IPS-NIHi7 (cell line): ENCODE measurements at regions not wholly inside any gene's neighbourhood (a gene's known extent, or its start where the extent isn't known, plus 50 kb on each side); places are given as distances from the start of the nearest gene placed in this dataset.
"Not testable (repeated sequence)": the region's sequence is repeated elsewhere in the genome, so short reads cannot be mapped to it uniquely, and the experiment has no call there.

ENCODE experiments used
- DNase-seq: peaks from one replicate; pipeline ENCODE4 v3.0.0; 2012; ENCODE audit warnings: mixed read lengths; ENCODE audit errors: extremely low spot score

DNA sequence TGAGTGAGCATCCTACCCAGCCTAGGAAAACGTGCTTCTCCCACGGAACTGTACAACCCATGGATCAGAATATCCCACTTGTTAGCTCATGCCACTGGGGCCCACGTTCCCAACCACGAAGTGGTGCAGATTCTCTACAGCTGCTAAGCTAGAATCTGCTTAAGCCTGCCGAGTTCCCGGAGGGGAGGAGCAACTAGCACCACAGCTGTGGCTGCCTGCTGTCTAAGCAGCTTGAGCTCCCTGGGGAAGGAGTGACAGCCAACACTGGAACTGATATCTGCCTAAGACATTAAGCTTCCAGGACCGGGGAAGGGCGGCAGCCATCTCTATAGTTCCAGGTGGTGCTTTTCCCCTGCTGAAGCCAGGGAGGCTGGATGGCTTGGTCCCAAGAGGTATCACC lies 334.7 kb upstream of the CHRM2 start:
- peak; percentile 12 for DNase-seq

DNA sequence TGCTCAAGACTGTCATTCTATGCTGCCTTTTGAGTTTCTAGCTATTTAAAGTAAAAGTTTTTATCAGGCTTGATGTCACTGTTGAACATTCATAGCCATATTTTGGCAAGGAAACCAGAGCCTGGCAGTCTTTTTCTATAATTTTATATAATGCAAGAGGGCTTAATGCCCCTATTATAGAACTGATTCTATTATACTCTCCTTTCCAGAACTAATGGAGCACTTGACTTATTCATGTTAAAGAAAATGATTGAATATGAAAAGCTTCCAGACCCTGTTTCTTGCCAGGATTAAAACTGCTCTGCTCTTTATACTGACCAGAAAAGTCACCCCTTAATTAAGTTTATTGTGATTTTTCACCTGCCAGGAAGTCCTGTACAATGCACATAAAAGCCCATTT lies 337.6 kb upstream of the CHRM2 start:
- DNase-seq = no peak

DNA sequence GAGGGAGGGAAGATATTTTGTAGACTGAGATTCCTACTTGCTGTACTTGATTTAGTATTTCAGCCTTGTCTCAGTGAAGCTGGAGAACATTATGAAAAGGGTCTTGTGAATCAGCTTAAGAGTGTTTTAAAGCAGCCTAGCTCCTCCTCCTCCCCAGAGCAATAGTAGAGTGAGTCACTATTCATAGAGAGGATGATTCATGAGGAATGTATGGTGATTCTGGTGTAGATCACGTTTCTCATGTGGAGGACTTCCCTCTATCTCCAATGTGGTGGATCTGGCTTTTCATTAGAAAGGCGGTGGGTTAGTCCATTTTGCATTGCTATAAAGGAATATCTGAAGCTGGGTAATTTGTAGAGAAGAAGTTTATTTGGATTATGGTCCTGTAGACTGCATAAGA lies 340.1 kb upstream of the CHRM2 start:
- peak; percentile 17 for DNase-seq

DNA sequence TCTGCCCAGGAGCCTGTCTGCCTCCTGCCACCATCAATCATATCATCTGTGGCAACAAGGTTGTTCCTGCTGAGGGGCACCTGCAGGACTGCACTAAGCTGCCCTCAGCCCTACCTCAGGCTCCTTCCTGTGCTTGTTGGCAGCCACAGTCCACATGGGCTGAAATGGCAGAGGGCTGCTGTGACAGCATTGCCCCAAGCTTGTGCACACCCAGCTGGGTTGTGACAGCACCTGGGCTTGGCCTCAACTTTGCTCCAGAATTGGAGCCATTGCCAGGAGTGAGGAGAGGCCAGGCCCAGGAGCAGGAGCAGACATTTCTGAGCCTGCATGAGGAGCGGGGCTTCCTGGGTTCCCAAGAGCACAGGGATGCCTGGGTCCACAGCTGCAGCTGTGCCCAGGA lies 340.9 kb upstream of the CHRM2 start:
- DNase-seq = no peak

DNA sequence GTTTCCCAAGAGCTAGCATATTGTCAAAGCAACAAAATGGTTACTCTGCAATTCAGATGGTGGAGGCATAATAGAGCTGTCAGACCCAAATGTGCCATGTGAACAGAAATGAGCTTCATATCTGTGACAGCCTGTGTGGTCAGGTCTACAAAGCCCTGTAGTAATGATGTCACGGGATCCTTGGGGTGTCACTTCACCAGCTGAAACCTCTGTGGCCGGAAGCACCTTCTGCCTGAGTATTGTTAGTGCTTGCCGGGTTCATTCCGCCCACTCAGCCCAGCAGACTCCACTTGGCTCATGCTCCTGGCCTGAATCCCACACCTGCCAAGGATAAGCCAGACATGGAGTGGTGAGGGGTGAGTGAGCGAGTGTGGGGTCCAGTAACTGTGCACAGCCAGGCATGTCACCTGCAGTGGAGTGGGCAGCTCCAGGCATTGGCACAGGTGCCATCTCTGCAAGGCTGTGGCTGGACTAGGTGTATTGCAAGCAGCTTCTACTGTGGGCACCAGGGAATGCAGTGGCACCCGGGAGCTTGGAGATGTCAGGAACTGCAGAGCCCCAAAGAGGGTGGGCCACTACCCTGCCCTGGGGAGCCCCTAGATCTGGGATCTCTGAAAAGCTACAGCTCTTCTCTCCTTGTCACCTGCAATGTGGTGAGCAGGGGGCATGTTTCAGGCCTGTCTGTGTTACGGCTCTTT lies 341.9 kb upstream of the CHRM2 start:
- no peak for DNase-seq

DNA sequence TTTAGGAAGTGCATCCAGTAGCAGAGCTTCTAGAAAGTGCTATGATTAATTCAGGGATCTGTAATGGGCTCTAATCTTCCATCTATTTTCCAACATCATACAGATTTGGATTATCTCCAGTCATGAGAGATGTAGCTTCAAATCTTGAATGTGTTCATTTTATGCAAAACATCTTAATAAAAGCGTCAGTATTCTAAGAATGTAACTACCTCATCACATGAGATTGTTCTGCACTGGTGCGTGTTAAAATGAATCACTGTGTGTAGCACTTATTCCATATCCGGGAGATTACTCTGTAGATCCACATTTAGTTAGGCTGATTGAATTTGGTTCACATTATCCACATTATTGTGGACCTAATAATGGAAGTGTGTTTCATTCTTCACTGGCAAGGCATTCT lies 344.9 kb upstream of the CHRM2 start:
- DNase-seq = no peak

DNA sequence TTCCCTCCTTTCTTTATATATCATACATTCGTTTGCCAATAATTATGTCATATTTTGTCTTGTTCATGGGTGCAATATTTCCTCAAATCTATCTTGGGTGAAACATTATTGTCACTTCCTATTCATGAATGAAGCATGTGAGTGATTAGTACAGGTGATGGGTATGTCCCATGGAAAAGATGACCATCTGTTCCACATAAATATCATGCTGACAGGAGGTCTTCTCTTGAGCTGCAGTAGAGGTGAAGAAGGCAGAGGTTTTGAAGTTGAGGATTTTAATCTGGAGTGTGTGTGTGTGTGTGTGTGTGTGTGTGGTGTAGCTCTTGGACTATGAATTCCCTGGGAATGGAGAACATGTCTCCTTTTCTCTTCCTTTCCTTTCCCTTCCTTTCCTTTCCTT lies 350.5 kb upstream of the CHRM2 start:
- no peak for DNase-seq

DNA sequence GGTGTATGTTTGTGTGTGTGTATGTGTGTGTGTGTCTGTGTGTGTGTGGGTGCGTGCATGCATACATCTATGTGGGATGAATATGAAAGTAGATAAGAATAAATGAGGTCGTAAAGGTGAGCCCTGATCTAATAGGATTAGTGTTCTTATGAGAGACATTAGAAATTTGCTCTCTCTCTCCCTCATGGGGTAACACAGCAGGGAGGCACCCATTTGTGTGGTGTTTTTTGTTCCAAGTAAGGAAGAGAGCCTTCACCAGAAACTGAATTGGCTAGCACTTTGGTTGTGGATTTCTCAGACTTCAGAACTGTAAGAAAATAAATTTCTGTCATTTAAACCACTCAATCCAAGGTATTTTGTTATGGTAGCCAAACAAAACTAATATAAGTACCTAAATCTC lies 353.7 kb upstream of the CHRM2 start:
- no peak for DNase-seq

DNA sequence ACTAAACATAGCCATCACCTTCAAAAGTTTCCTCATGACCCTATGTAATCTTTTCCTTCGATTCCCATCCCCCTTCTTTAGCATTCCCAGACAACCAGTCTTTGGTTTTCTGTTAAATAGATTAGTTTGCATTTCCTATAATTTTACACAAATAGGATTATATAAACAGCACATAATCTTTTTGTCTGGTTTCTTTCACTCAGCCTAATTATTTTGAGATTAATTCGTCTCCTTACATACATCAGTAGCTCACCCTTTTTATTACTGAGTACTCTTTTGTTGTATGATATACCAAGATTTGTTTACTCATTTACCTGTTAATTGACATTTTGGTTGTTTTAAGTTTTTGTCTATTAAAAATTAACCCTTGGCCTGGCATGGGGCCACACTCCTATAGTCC lies 354.7 kb upstream of the CHRM2 start:
- no peak for DNase-seq

DNA sequence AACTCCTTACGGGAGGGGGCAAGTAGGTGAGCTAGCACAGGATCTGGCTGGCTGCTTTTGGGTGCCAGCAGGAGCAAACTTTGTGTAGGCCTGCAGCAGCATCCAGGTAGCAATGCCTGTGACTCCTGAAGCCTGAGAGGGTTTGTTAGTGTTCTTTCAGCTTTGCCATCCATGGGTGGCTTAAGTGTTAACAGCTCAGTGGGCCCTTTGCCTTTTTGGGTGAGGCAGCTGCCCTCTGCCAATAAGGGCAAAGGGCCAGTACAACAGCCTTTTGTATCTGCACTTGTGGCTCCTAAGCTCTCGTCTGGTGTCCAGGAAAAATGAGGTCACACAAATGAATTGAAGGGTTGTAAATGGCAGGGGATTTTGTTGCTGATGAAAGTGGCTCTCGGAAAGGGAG lies 359.0 kb upstream of the CHRM2 start:
- DNase-seq = no peak

DNA sequence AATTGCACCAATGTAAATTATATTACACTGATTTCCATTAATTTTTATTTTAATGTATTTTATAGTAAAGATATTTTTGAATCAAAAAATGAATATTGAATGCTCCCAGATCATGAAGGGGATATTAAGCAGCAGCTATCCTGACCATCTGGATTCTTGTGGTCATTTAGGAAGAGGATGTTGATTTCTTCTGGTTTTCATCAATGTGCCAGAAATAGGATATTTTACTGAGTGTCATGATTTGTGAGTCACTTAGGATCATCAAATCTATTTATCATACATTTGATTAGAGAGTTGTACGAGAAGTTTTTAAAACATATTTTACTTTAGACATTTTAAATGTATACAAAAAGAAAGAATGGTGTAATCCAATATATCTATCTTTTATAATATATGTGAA lies 366.3 kb upstream of the CHRM2 start:
- DNase-seq = no peak

DNA sequence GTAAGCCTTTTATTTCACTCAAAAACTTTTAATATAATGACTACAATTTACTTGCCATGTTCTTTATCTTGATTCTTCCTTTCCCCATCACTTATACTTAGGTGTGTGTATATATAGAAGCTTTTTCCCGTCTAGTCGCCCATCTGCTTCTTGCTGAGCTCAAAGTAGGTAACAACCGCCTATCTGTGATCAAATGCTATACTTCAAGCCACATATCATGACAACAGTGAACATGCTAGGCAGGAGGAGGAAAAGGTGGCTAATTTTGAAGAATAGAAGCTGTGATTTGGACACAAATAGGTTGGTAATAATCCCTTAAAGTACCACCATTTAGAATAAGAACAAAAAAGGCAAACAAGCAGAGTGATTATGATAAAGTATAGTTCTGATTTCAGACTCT lies 367.3 kb upstream of the CHRM2 start:
- no peak for DNase-seq

DNA sequence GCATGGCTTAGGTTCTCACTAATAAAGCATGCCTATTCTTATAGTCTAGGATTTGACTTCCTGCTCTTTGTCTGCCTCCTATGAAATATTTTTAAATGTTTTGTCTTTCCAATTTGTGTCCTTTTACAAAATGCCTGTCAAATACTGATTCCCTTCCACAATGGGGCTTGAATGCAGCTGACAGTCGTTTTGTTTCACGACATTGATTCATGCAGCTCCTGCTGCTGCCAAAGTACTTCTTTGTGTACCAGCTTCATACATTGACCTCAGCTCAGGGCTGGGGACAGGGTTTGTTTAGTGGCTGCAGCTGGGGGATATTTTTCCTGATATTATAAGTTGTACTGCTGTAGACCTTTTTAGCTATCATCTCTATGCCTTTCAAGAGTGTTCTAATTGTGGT lies 371.9 kb upstream of the CHRM2 start:
- no peak for DNase-seq

DNA sequence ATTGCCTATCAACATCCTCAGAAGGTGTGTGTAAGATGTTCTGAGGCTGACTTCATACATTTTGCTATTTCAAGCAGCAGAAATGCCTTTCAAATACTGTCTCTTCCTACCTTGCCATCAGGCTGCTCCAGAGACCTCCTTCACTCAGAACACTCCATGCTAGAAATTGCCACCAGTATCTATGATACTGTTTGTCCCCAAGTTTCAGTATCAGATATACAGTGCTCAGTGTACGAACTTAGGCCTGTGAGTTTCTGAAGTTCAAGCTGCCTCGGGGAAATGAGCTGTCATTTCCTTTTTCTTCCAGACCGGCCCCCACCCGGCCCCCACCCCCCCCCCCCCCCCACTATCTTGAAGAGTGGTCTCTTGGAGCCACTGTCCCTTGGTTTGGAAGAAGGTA lies 373.4 kb upstream of the CHRM2 start:
- DNase-seq = no peak

DNA sequence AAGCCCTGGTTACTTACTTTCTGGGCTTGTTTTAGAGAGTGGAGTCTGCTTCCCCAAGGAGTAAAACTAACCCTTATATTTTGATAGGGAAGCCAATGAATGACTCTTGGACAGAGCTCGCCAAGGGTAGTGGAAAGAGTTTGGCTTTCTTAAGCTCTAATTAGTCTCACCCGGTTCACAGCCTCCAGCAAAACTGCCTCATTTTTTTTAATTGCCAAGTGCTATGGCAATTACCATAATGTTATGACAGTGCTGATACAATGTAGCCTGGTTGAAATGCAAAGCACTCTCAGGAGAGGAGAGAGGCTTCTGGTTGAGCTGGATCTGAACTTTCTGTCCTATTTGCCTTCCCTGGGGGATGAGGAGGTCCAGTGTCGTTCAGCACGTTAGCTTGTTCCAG lies 376.1 kb upstream of the CHRM2 start:
- DNase-seq = no peak

DNA sequence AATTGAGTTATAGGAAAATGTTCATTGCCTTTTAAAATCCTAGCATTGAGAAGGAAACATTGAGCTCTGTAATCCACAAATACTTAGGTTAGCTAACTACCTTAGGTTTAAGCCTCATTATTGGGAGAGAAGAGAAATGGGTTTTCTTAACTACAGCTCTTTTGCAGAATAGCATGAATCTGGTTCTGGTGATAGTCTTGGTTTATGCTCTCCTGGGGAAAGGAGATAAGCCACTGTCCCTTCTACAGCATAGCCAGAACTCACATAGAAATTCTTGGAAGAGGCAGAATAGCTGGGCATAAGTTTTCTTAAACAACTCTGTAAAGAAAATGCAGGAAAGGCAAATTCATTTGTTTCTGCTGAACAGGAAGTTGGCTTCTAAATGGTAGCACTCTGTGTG lies 378.6 kb upstream of the CHRM2 start:
- no peak for DNase-seq

DNA sequence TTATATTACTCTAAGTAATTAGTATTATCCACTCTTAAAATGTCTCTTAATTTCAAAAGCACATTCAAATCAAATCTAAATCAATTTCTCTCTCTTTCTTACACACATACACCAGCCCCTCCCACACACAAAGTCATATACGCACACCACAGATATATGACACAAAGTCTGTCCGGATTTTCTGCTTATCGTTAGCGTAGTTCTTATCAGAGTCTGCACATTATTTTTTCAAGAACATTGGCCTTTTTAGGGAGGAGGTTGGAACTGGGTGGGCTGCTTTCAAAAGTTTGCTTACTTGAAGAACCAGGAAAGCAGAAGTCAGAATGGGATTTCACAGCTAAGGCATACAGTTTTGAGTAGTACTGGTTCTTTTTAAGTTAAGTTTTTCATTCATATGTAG lies 387.6 kb upstream of the CHRM2 start:
- DNase-seq = no peak

DNA sequence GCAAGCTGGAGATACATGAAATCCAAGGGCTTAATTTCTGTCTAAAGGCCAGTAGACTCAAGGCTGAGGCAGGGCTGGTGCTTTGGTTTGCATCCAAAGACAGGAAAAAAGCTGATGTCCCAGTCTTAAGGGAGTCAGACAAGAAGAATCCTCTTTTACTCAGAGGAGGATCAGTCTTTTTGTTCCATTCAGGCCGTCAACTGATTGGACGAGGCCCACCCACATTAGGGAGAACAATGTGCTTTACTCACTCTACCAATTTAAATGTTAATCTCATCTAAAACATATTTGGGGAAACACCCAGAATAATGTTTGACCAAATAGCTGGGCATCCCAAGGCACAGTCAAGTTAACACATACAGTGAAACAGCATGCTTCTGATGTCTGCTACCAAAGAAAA lies 388.5 kb upstream of the CHRM2 start:
- DNase-seq = no peak

DNA sequence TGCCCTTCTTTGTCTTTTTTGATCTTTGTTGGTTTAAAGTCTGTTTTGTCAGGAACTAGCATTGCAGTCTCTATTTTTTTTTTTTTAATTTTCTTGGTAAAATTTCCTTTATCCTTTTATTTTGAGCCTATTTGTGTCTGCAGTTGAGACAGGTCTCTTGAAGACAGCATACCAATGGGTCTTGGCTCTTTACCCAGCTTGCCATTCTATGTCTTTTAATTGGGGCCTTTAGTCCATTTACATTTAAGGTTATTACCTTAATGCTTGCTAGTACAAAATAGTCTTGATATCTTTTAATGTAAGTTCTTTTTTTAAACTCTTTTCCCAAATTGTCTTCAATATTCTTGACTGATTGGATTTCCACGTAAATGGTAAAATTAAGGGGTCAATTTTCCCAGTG lies 398.3 kb upstream of the CHRM2 start:
- DNase-seq = no peak

DNA sequence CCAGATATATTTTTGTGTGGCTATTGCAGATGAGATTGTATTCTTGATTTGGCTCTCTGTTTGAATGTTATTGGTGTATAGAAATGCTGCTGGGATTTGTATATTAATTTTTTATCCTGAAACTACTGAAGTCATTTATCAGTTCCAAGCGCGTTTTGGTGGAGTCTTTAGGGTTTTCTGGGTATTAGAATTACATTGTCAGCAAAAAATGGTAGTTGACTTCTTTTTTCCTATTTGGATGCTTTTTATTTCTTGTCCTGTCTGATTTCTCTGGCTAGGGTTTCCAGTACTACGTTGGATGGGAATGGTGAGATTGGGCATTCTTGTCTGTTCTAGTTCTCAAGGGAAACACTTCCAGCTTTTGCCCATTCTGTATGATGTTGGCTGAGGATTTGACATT lies 415.5 kb upstream of the CHRM2 start:
- no peak for DNase-seq

DNA sequence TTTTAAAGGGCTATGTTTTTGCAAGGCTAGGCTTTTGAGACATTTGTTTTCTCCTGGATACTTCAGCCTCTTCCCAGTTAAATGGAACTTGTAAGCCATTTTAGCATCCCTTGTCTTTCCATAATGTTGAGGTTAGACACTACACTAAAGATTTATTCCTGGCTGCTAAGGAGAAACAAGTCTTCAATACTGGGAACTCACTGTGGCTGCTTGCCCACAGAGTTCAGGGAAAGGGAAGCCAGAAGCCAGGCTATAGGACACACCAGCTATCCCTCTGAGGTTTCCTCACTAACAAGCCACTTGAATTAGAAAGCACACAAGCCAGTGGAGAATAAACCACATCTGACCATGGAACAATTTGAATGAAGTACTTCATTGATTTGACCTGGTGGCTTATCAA lies 421.7 kb upstream of the CHRM2 start:
- no peak for DNase-seq

DNA sequence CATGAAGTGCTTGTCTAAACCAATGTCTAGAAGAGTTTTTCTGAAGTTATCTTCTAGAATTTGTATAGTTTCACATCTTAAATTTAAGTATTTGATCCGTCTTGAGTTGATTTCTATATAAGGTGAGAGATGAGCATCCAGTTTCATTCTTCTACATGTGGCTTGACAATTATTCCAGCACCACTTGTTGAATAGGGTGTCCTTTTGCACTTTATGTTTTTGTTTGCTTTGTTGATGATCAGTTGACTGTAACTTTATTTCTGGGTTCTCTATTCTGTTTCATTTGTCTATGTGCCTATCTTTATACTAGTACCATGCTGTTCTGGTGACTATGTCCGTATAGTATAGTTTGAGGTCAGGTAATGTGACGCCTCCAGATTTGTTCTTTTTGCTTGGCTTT lies 426.6 kb upstream of the CHRM2 start:
- DNase-seq = no peak

DNA sequence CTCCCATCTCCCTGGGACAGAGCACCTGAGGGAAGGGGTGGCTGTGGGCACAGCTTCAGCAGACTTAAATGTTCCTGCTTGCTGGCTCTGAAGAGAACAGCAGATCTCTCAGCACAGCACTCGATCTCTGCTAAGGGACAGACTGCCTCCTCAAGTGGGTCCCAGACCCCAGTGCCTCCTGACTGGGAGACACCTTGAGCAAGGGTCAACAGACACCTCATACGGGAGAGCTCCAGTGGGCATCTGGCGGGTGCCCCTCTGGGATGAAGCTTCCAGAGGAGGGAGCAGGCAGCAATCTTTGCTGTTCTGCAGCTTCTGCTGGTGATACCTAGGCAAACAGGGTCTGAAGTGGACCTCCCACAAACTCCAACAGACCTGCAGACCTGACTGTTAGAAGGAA lies 436.7 kb upstream of the CHRM2 start:
- not testable (repeated sequence) for DNase-seq

DNA sequence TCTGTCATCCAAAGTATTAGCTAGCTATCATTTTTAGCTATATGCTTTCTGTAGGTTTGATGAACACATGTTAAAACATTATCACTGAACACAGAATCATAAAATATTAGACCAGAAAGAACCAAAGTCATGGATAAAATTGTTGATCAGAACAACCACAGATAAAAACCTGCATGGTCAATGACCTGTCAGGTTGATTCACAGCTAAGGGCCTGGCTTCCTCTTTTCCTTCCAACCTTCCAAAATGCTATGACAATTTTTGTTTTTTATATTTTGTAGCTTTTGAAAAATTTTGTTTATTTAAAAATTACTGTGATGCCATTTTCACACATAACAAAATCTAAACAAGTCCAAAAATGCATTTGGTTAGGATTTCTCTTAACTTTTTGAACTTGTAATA lies 444.4 kb upstream of the CHRM2 start:
- no peak for DNase-seq

DNA sequence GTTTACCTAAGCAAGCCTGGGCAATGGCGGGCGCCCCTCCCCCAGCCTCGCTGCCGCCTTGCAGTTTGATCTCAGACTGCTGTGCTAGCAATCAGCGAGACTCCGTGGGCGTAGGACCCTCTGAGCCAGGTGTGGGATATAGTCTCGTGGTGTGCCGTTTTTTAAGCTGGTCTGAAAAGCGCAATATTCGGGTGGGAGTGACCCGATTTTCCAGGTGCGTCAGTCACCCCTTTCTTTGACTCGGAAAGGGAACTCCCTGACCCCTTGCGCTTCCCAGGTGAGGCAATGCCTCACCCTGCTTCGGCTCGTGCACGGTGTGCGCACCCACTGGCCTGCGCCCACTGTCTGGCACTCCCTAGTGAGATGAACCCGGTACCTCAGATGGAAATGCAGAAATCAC lies 442.6 kb upstream of the MTPN start:
- not testable (repeated sequence) for DNase-seq
